Ishikawa (cell line): ENCODE measurements at regions not wholly inside any gene's neighbourhood (a gene's known extent, or its start where the extent isn't known, plus 50 kb on each side); places are given as distances from the start of the nearest gene placed in this dataset.

Experiments
- EP300 ChIP-seq: IDR thresholded peaks from 2 replicates; pipeline ENCODE4 v1.6.1; 2012; ENCODE audit warnings: borderline replicate concordance
- FOXM1 ChIP-seq: IDR thresholded peaks from 2 replicates; pipeline ENCODE4 v1.6.1; 2012; ENCODE audit warnings: low read depth, borderline replicate concordance
- MAX ChIP-seq: IDR thresholded peaks from 2 replicates; pipeline ENCODE4 v1.6.1; 2012
- NFIC ChIP-seq: IDR thresholded peaks from 2 replicates; pipeline ENCODE4 v1.6.1; 2012
- RAD21 ChIP-seq: IDR thresholded peaks from 2 replicates; pipeline ENCODE4 v1.6.1; 2012; ENCODE audit warnings: low read depth
- REST ChIP-seq: IDR thresholded peaks from 2 replicates; pipeline ENCODE4 v1.6.1; 2012; ENCODE audit warnings: low read depth, mild to moderate bottlenecking
- TCF12 ChIP-seq: IDR thresholded peaks from 2 replicates; pipeline ENCODE4 v1.6.1; 2012; ENCODE audit warnings: low read depth
- USF1 ChIP-seq: IDR thresholded peaks from 2 replicates; pipeline ENCODE4 v1.6.1; 2012
- YY1 ChIP-seq: IDR thresholded peaks from 2 replicates; pipeline ENCODE4 v1.6.1; 2012; ENCODE audit warnings: low read depth

- TF ChIP-seq TCF12 (no peak), FOXM1 (no peak), YY1 (no peak), MAX (no peak), REST (no peak), USF1 (no peak), EP300 (no peak), NFIC (no peak), RAD21 (no peak)
Measured at GRCh38 chr14:81662066-81662465, 128.4 kb upstream of the SEL1L start.
